BJ (cell line): ENCODE measurements at regions not wholly inside any gene's neighbourhood (a gene's known extent, or its start where the extent isn't known, plus 50 kb on each side); places are given as distances from the start of the nearest gene placed in this dataset.

Source experiments
- CTCF ChIA-PET: fragments of 350-600 bp; formaldehyde crosslinking; extraction: SDS; loops from one replicate; lab custom pipeline; 2021; ENCODE audit warnings: antibody characterized with exemption, inconsistent platforms; lab: Yijun Ruan, JAX
- POLR2A ChIA-PET: fragments of 300-600 bp; sonication (Branson Sonifier 250); formaldehyde crosslinking; extraction: SDS; loops from one replicate; lab custom pipeline; 2021; ENCODE audit warnings: antibody characterized with exemption; lab: Charles Lee
- DNase-seq: peaks from one replicate; pipeline ENCODE4 v3.0.0-alpha.2; 2011; ENCODE audit warnings: low read depth
- H3K27me3 ChIP-seq: 2 replicates; pipeline ENCODE4 v1.6.0; 2011; ENCODE audit warnings: low read length; ENCODE audit not compliant: control insufficient read depth, insufficient read depth
- H3K36me3 ChIP-seq: 2 replicates; pipeline ENCODE4 v1.5.1; 2011; ENCODE audit warnings: low read length; ENCODE audit not compliant: control insufficient read depth, insufficient read depth
- H3K4me3 ChIP-seq: 2 replicates; pipeline ENCODE4 v1.5.1; 2011; ENCODE audit warnings: low read depth, mild to moderate bottlenecking, control low read depth, low read length
- CTCF ChIP-seq: IDR thresholded peaks from 2 replicates; pipeline ENCODE4 v1.5.1; 2011; ENCODE audit warnings: low read depth, mild to moderate bottlenecking, control low read depth, inconsistent platforms, low read length, moderate library complexity; ENCODE audit not compliant: insufficient read depth

DNA sequence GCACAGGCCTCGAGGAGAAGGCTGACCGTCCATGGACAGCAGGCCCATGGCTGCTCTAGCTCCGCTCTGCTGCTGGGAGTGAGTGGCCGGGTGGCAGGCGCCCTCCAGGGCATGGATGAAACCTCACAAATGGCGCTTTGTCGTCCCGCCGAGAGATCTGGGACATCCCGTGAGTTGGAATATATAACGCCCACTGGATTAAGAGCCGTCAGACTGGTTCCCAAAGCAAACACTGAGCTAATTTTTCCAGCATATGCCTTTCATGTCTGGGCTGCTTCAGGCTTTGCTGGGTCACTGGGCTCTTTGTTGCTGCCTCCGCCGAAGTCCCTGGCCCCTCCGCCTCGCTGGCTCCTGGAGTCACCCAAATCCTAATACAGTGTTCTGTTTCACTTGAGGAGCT, 266.3 kb downstream of the FOXL1 start:
- DNase-seq: no peak
- H3K4me3 ChIP-seq: no peak overlapping the region
- ChIA-PET POLR2A (no interaction called here), CTCF (no interaction called here)
- H3K36me3 ChIP-seq: no peaks in the 10 kb centered on the region
- peaks cover 22% of the 10 kb centered on the region for H3K27me3 ChIP-seq
- TF ChIP-seq CTCF: no peak

DNA sequence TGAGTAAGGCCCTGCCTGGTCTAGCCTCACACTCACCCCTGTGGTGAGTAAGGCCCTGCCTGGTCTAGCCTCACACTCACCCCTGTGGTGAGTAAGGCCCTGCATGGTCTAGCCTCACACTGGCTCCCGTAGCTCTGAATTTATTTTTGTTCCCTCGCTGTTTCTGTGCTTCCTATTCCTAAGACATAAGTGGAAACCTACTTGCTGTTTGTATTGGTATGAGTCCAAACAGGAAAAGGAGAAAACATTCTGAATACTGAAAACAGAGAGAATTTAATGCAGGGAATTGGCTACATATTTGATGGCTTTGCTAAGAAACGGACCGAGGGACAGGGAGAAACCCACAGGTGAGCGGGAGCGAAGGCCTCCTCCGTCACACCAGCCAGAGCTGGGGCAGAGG, 267.8 kb downstream of the FOXL1 start:
- Histone ChIP-seq H3K36me3 (no peaks in the 10 kb centered on the region), H3K27me3 (peaks cover 22% of the 10 kb centered on the region), H3K4me3 (no peak overlapping the region)
- TF ChIP-seq CTCF: no peak
- no peak for DNase-seq
- CTCF ChIA-PET: no interaction called here
- POLR2A ChIA-PET: no interaction called here

DNA sequence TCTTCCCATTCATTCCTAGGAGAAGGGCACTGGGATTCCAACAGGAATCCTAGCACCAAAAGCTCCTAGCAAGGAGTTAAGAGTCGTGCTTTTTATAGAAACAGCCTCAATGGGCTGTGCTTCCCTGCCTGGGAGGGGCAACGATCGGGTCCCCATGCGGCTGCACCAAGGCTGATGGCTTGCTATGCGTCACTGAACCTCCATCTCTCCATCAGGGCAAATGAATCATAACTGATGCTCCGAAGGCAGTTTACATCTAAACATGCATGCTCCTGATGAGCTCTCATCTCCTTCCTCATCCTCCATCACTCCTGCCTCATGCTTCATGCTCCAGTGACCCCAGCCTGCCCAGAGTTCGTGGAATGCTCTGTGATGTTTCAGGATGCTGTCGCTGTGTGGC, 270.5 kb downstream of the FOXL1 start:
- no peak for DNase-seq
- Histone ChIP-seq H3K27me3 (peaks cover 22% of the 10 kb centered on the region), H3K36me3 (no peaks in the 10 kb centered on the region), H3K4me3 (no peak overlapping the region)
- TF ChIP-seq CTCF: no peak
- ChIA-PET CTCF (interaction anchor here (2.6 kb wide), 1 partner anchor 214 kb away, joined by 6 read pairs; no protein-coding TSS in a partner anchor), POLR2A (no interaction called here)

- ChIA-PET CTCF (interaction anchor here (0.9 to 2.6 kb wide), 3 partner anchors 89 to 778 kb away, joined by 3 to 6 read pairs (median 3); no protein-coding TSS in a partner anchor), POLR2A (interaction anchor here (0.6 kb wide), 1 partner anchor 213 kb away, joined by 4 read pairs; no protein-coding TSS in a partner anchor)
- Histone ChIP-seq H3K4me3 (no peak overlapping the region), H3K27me3 (peaks cover 22% of the 10 kb centered on the region), H3K36me3 (no peaks in the 10 kb centered on the region)
- DNase-seq: no peak
- TF ChIP-seq CTCF: no peak
Observed at GRCh38 chr16:86850670-86851069, 272.3 kb downstream of the FOXL1 start.

GRCh38 chr16:86852135-86852534, 273.8 kb downstream of the FOXL1 start:
- POLR2A ChIA-PET: no interaction called here
- Histone ChIP-seq H3K27me3 (peaks cover 24% of the 10 kb centered on the region), H3K36me3 (no peaks in the 10 kb centered on the region), H3K4me3 (no peak overlapping the region)
- DNase-seq: no peak
- TF ChIP-seq CTCF: no peak
- CTCF ChIA-PET: no interaction called here
